ENCODE measurements at regions not wholly inside any gene's neighbourhood (a gene's known extent, or its start where the extent isn't known, plus 50 kb on each side); places are given as distances from the start of the nearest gene placed in this dataset.

DNA sequence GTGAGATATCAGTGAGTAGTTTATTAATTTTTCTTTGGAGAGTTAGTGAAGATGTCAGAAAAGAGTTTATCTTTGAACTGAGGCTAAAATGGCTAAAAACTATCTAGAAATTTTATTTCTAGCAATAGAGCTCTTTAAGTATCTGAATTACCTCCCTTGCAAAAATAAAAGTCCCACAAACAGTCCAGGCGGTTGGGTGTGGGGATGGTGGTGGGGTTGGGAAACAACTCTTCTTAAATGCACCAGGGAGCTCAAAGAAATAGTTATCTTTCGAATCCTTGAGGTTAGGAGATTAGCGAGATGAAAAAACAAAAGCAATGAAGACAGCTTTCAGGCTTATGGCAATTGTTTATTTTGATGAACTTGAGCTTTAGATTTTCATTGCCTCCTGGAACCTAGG is 1299.1 kb upstream of the ADGRB3 start:
- WGBS (ENCODE audit: insufficient coverage, insufficient replicate concordance, low lambda C conversion rate, missing lambda C conversion rate) = 19% methylated on average over 2 of the region's 3 CpGs
- H3K9me3 ChIP-seq (replicated peaks; ENCODE audit: control insufficient read depth, insufficient read depth, low read length) = no peaks in the 10 kb centered on the region
- no peaks in the 10 kb centered on the region for H3K4me1 ChIP-seq (ENCODE audit: control insufficient read depth, insufficient read depth, low read length)
- no peak for FAIRE-seq
- H3K36me3 ChIP-seq (ENCODE audit: control insufficient read depth in 2 of 2, insufficient read depth in 2 of 2, low read length in 1 of 2) = no peaks in the 10 kb centered on the region
- H3K79me2 ChIP-seq (ENCODE audit: control insufficient read depth, insufficient read depth, low read length) = no peaks in the 10 kb centered on the region
- DNase-seq (ENCODE audit: low read depth, low spot score) = no peak
- ChIA-PET SMC1A (ENCODE audit: uncharacterized antibody, unreplicated experiment) (interaction anchor here (1.6 kb wide), 1 partner anchor 17 kb away, joined by 3 read pairs; no protein-coding TSS in a partner anchor), POLR2A (no interaction called here), RAD21 (ENCODE audit: unreplicated experiment) (no interaction called here), CTCF (interaction anchor here (0.6 kb wide), 1 partner anchor 120 kb away, joined by 6 read pairs; no protein-coding TSS in a partner anchor)
- no TSS peak for BruUV-seq (replicated peaks)
- in situ Hi-C loops (cut with MboI) (no loop called here), intact Hi-C loops (cut with micrococcal nuclease; ENCODE audit: unreplicated experiment) (no loop called here)
- no peak overlapping the region for H2AFZ ChIP-seq (ENCODE audit: control insufficient read depth, low read depth, low read length)
- no peak overlapping the region for H3K4me3 ChIP-seq
- TF ChIP-seq STAT1 (conservative IDR thresholded peaks at IDR 0.05) = no peak
- no peak for TF ChIP-seq BMI1 (IDR thresholded peaks at IDR 0.05; ENCODE audit: borderline replicate concordance)
- TF ChIP-seq PML (IDR thresholded peaks at IDR 0.05; ENCODE audit: low read length) = no peak
- no peak for TF ChIP-seq SIX5 (IDR thresholded peaks at IDR 0.05; ENCODE audit: low read depth, low read length, severe bottlenecking)
- TF ChIP-seq SPI1 (IDR thresholded peaks at IDR 0.05; ENCODE audit: borderline replicate concordance, insufficient read depth, low read depth, low read length) = no peak
- TF ChIP-seq, protein P1, sequence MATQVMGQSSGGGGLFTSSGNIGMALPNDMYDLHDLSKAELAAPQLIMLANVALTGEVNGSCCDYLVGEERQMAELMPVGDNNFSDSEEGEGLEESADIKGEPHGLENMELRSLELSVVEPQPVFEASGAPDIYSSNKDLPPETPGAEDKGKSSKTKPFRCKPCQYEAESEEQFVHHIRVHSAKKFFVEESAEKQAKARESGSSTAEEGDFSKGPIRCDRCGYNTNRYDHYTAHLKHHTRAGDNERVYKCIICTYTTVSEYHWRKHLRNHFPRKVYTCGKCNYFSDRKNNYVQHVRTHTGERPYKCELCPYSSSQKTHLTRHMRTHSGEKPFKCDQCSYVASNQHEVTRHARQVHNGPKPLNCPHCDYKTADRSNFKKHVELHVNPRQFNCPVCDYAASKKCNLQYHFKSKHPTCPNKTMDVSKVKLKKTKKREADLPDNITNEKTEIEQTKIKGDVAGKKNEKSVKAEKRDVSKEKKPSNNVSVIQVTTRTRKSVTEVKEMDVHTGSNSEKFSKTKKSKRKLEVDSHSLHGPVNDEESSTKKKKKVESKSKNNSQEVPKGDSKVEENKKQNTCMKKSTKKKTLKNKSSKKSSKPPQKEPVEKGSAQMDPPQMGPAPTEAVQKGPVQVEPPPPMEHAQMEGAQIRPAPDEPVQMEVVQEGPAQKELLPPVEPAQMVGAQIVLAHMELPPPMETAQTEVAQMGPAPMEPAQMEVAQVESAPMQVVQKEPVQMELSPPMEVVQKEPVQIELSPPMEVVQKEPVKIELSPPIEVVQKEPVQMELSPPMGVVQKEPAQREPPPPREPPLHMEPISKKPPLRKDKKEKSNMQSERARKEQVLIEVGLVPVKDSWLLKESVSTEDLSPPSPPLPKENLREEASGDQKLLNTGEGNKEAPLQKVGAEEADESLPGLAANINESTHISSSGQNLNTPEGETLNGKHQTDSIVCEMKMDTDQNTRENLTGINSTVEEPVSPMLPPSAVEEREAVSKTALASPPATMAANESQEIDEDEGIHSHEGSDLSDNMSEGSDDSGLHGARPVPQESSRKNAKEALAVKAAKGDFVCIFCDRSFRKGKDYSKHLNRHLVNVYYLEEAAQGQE (IDR thresholded peaks at IDR 0.05; ENCODE audit: low read depth, low read length) = no peak
- no peak for TF ChIP-seq SREBF1 (IDR thresholded peaks at IDR 0.05; ENCODE audit: low read length)
- no peak for TF ChIP-seq YBX1 (IDR thresholded peaks at IDR 0.05)
- TF ChIP-seq RCOR1 (conservative IDR thresholded peaks at IDR 0.05; ENCODE audit: low read depth, low read length) = no peak
- no peak for TF ChIP-seq SUZ12 (IDR thresholded peaks at IDR 0.05; ENCODE audit: unreplicated experiment)
- TF ChIP-seq WRNIP1 (IDR thresholded peaks at IDR 0.05; ENCODE audit: borderline replicate concordance, low read depth, low read length) = no peak
- no peak for TF ChIP-seq CBX3 (IDR thresholded peaks at IDR 0.05; ENCODE audit: borderline replicate concordance, low read depth)
- TF ChIP-seq EED (IDR thresholded peaks at IDR 0.05; ENCODE audit: low read depth) = no peak
- TF ChIP-seq RAD21 (IDR thresholded peaks at IDR 0.05; ENCODE audit: insufficient read depth, low read depth, low read length) = no peak
- TF ChIP-seq NFYB (IDR thresholded peaks at IDR 0.05; ENCODE audit: insufficient read depth, low read depth, low read length) = no peak
- no peak for TF ChIP-seq JUND (IDR thresholded peaks at IDR 0.05; ENCODE audit: low read depth, low read length)
- TF ChIP-seq, protein P2, sequence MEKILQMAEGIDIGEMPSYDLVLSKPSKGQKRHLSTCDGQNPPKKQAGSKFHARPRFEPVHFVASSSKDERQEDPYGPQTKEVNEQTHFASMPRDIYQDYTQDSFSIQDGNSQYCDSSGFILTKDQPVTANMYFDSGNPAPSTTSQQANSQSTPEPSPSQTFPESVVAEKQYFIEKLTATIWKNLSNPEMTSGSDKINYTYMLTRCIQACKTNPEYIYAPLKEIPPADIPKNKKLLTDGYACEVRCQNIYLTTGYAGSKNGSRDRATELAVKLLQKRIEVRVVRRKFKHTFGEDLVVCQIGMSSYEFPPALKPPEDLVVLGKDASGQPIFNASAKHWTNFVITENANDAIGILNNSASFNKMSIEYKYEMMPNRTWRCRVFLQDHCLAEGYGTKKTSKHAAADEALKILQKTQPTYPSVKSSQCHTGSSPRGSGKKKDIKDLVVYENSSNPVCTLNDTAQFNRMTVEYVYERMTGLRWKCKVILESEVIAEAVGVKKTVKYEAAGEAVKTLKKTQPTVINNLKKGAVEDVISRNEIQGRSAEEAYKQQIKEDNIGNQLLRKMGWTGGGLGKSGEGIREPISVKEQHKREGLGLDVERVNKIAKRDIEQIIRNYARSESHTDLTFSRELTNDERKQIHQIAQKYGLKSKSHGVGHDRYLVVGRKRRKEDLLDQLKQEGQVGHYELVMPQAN (conservative IDR thresholded peaks at IDR 0.05) = no peak
- TF ChIP-seq EP300 (IDR thresholded peaks at IDR 0.05; ENCODE audit: borderline replicate concordance in 1 of 2, control insufficient read depth in 1 of 2, low read depth in 2 of 2, low read length in 2 of 2) = no peak
- TF ChIP-seq NR2F1 (conservative IDR thresholded peaks at IDR 0.05) = no peak
- TF ChIP-seq ZNF24 (IDR thresholded peaks at IDR 0.05) = no peak
- H3K9ac ChIP-seq (ENCODE audit: control insufficient read depth, insufficient read depth, low read length) = no peak overlapping the region
- no peak overlapping the region for H3K27ac ChIP-seq (ENCODE audit: control insufficient read depth, insufficient read depth)
- no peaks in the 10 kb centered on the region for H3K27me3 ChIP-seq (replicated peaks in 1 of 2; ENCODE audit: control insufficient read depth in 2 of 2, insufficient read depth in 2 of 2, low read length in 1 of 2)
- H4K20me1 ChIP-seq (ENCODE audit: control insufficient read depth, insufficient read depth) = no peaks in the 10 kb centered on the region
- no peak for ATAC-seq
- H3K4me2 ChIP-seq (ENCODE audit: control insufficient read depth, insufficient read depth) = no peak overlapping the region
